IPS-18a (cell line): ENCODE measurements at regions not wholly inside any gene's neighbourhood (a gene's known extent, or its start where the extent isn't known, plus 50 kb on each side); places are given as distances from the start of the nearest gene placed in this dataset.
"Not testable (repeated sequence)": the region's sequence is repeated elsewhere in the genome, so short reads cannot be mapped to it uniquely, and the experiment has no call there.

Source experiments
- H3K27ac ChIP-seq: one replicate; pipeline ENCODE4 v1.5.1; 2013; ENCODE audit warnings: low read length
- H3K27me3 ChIP-seq: one replicate; pipeline ENCODE4 v1.6.1; 2013; ENCODE audit warnings: mild to moderate bottlenecking, low read length; ENCODE audit not compliant: control insufficient read depth, insufficient read depth
- H3K36me3 ChIP-seq: one replicate; pipeline ENCODE4 v1.6.1; 2013; ENCODE audit warnings: low read depth, low read length; ENCODE audit not compliant: control insufficient read depth
- H3K4me1 ChIP-seq: one replicate; pipeline ENCODE4 v1.6.1; 2013; ENCODE audit warnings: low read depth, low read length; ENCODE audit not compliant: control insufficient read depth
- H3K4me3 ChIP-seq: one replicate; pipeline ENCODE4 v1.5.1; 2013; ENCODE audit warnings: low read length
- H3K9ac ChIP-seq: one replicate; pipeline ENCODE4 v1.6.1; 2013; ENCODE audit warnings: mild to moderate bottlenecking, low read length, moderate library complexity
- H3K9me3 ChIP-seq: one replicate; pipeline ENCODE4 v1.6.1; 2013; ENCODE audit warnings: low read depth, low read length; ENCODE audit not compliant: control insufficient read depth

DNA sequence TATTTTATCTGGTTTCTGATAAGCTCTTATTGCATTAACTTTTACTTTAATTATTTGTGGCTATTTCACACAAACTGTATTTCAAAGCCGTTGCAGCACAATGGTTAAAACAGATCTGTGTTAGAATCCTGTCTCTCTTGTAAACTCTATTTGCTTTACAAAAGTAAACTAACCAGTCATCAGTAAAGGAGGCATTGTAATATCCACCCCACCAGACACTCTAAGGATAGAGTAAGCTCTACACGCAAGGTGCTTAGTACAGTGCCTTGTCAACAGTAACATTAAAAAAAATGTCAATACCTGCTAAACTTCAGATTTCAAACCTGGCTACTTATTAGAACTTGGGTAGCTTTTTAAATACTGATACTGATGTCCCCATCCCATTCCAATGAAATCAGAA, 228.4 kb downstream of the RCHY1 start:
- Histone ChIP-seq H3K9ac (no peak overlapping the region), H3K27ac (no peak overlapping the region), H3K36me3 (no peaks in the 10 kb centered on the region), H3K4me1 (peaks cover 3% of the 10 kb centered on the region), H3K9me3 (no peaks in the 10 kb centered on the region), H3K4me3 (no peak overlapping the region), H3K27me3 (no peaks in the 10 kb centered on the region)

DNA sequence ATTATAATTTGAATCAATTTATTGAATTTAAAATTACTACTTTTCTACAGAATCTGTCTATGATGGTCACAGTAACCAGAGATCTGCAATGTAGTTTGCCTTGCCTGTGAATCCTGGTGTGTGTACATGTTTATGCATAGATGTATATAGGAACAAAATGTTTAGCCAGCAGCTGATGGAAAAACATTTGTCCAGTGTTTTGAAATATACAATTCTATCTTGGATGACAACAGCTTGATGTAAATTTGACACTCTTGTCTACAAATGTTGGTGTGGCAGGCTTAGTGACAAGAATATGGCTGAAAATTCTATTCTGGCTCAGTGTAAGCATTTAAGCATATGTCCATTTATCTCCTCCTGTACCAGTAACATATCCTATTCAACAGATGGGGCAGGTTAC, 229.4 kb downstream of the RCHY1 start:
- Histone ChIP-seq H3K36me3 (no peaks in the 10 kb centered on the region), H3K4me1 (no peaks in the 10 kb centered on the region), H3K27ac (no peak overlapping the region), H3K9ac (no peak overlapping the region), H3K4me3 (no peak overlapping the region), H3K9me3 (no peaks in the 10 kb centered on the region), H3K27me3 (no peaks in the 10 kb centered on the region)

- not testable (repeated sequence) for H3K27me3 ChIP-seq, H3K36me3 ChIP-seq, H3K4me3 ChIP-seq, H3K9ac ChIP-seq, H3K27ac ChIP-seq, H3K9me3 ChIP-seq, H3K4me1 ChIP-seq
Observed at GRCh38 chr4:75280461-75280860, 233.7 kb downstream of the RCHY1 start.

DNA sequence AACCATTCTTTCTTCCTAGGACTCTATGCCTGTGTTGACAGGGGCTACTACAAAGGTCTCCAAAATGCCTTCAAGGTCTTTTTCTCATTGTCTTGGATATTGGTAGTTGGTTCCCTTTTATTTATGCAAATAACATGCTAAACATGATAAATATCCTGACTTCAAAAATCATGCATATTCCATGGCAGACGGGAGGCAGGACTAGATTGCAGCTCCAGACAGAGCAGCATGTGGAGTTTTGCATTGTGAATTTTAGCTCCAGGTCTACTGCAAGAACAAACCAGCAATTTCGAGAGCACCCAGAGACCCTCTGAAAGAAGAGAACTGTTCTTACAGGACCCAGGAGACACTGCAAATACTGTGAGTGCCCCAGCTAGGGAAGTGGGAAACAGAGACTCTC, 254.9 kb downstream of the RCHY1 start:
- Histone ChIP-seq H3K4me3 (no peak overlapping the region), H3K4me1 (peaks cover 7% of the 10 kb centered on the region), H3K36me3 (no peaks in the 10 kb centered on the region), H3K9me3 (no peaks in the 10 kb centered on the region), H3K27me3 (no peaks in the 10 kb centered on the region), H3K27ac (no peak overlapping the region), H3K9ac (no peak overlapping the region)

DNA sequence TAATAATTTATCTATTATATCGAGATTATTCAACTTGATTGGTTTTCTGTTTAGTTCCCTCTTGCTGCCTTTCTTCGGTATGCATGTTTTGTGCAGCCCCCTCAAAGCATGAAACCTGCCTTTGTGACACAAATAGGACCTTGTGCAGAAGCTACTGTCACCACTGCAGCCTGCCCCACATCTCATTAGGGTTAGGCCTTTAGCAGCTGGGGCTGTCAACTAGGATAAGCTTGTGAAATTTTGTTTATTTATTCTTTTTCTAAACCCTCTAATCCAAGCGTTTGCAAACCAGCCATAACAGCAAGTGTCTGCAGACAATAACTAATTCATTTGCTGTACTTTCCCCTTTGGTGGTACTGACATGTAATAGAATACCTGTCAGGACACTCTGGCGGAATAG, 258.9 kb downstream of the RCHY1 start:
- Histone ChIP-seq H3K27me3 (no peaks in the 10 kb centered on the region), H3K9ac (no peak overlapping the region), H3K4me3 (no peak overlapping the region), H3K27ac (no peak overlapping the region), H3K36me3 (no peaks in the 10 kb centered on the region), H3K9me3 (no peaks in the 10 kb centered on the region), H3K4me1 (peaks cover 4% of the 10 kb centered on the region)

- Histone ChIP-seq H3K4me1 (peaks cover under 1% of the 10 kb centered on the region), H3K36me3 (no peaks in the 10 kb centered on the region), H3K9ac (no peak overlapping the region), H3K27ac (no peak overlapping the region), H3K27me3 (no peaks in the 10 kb centered on the region), H3K9me3 (no peaks in the 10 kb centered on the region), H3K4me3 (no peak overlapping the region)
Observed at GRCh38 chr4:75254745-75255144, 259.5 kb downstream of the RCHY1 start.

GRCh38 chr4:75253094-75253493, 261.1 kb downstream of the RCHY1 start:
- not testable (repeated sequence) for H3K27ac ChIP-seq, H3K4me3 ChIP-seq, H3K36me3 ChIP-seq, H3K4me1 ChIP-seq, H3K27me3 ChIP-seq, H3K9ac ChIP-seq, H3K9me3 ChIP-seq

- Histone ChIP-seq H3K36me3 (no peaks in the 10 kb centered on the region), H3K4me1 (no peaks in the 10 kb centered on the region), H3K27ac (no peak overlapping the region), H3K9ac (no peak overlapping the region), H3K9me3 (no peaks in the 10 kb centered on the region), H3K27me3 (no peaks in the 10 kb centered on the region), H3K4me3 (no peak overlapping the region)
Observed at GRCh38 chr4:75251547-75251946, 262.7 kb downstream of the RCHY1 start.

- no peaks in the 10 kb centered on the region for H3K27me3 ChIP-seq
- H3K27ac ChIP-seq = no peak overlapping the region
- no peaks in the 10 kb centered on the region for H3K36me3 ChIP-seq
- no peak overlapping the region for H3K9ac ChIP-seq
- H3K4me3 ChIP-seq = no peak overlapping the region
- H3K9me3 ChIP-seq = no peaks in the 10 kb centered on the region
- no peaks in the 10 kb centered on the region for H3K4me1 ChIP-seq
Observed at GRCh38 chr4:75249739-75250138, 264.5 kb downstream of the RCHY1 start.

DNA sequence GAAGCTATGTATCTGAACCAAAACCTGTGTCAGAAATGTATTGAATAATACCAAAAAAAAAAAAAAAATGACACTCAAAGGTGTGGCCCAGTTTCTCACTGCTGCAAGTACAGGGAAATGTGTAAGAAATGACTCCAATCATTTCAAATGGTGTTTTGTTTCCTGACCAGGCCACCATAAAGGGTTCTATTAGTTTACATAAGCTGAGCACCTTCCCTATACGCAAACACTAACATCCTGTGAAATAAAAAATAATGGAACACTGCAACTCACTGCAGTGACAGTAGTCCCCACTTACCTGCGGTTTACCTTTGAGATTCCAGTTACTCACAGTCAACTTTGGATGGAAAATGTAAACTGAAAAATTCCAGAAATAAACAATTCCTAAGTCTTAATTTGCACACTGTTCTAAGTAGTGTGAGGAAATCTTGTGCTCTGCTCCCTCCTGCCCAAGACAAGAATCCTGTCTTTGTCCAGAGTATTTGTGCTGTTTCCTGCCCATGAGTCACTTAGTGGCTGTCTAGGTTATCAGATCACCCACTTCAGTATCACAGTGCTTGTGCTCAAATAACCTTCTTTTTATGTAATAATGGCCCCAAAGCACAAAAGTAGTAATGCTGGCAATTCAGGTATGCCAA, 265.3 kb downstream of the RCHY1 start:
- Histone ChIP-seq H3K27ac (no peak overlapping the region), H3K9ac (no peak overlapping the region), H3K9me3 (no peaks in the 10 kb centered on the region), H3K36me3 (no peaks in the 10 kb centered on the region), H3K4me3 (no peak overlapping the region), H3K4me1 (no peaks in the 10 kb centered on the region), H3K27me3 (no peaks in the 10 kb centered on the region)

- Histone ChIP-seq H3K27me3 (no peaks in the 10 kb centered on the region), H3K9ac (no peak overlapping the region), H3K27ac (no peak overlapping the region), H3K9me3 (no peaks in the 10 kb centered on the region), H3K4me3 (no peak overlapping the region), H3K36me3 (no peaks in the 10 kb centered on the region), H3K4me1 (no peaks in the 10 kb centered on the region)
Observed at GRCh38 chr4:75244325-75244724, 269.9 kb downstream of the RCHY1 start.

- no peaks in the 10 kb centered on the region for H3K4me1 ChIP-seq
- no peaks in the 10 kb centered on the region for H3K9me3 ChIP-seq
- H3K4me3 ChIP-seq = no peak overlapping the region
- H3K27me3 ChIP-seq = no peaks in the 10 kb centered on the region
- H3K36me3 ChIP-seq = no peaks in the 10 kb centered on the region
- H3K9ac ChIP-seq = no peak overlapping the region
- H3K27ac ChIP-seq = no peak overlapping the region
Observed at GRCh38 chr4:75243570-75243969, 270.6 kb downstream of the RCHY1 start.
